ENCODE measurements at regions not wholly inside any gene's neighbourhood (a gene's known extent, or its start where the extent isn't known, plus 50 kb on each side); places are given as distances from the start of the nearest gene placed in this dataset.
A peak's percentile ranks its signal among the peaks of the same experiment; 100 is the strongest.

GRCh38 chr3:197372047-197372661, 73.7 kb upstream of the DLG1 start:
- POLR2A ChIA-PET, result interaction anchor here (1.0 to 1.1 kb wide), 2 partner anchors 16 to 74 kb away, joined by 3 to 7 read pairs; no protein-coding TSS in a partner anchor
- Mint-ChIP-seq H3K36me3 (ENCODE audit: insufficient read depth, unreplicated experiment) (peaks cover 12% of the 10 kb centered on the region), H3K4me1 (ENCODE audit: low read depth, unreplicated experiment) (peaks cover 32% of the 10 kb centered on the region), H3K9me3 (ENCODE audit: unreplicated experiment) (no peaks in the 10 kb centered on the region), H3K27me3 (ENCODE audit: insufficient read depth, unreplicated experiment) (no peaks in the 10 kb centered on the region), H3K27ac (ENCODE audit: unreplicated experiment) (peak overlapping the region; percentile 90), H3K4me3 (ENCODE audit: unreplicated experiment) (peak overlapping the region; percentile 7)
- no peaks in the 10 kb centered on the region for H3K36me3 ChIP-seq (ENCODE audit: control insufficient read depth, insufficient read depth, low read length)
- H3K9me3 ChIP-seq, result no peaks in the 10 kb centered on the region
- peaks cover 57% of the 10 kb centered on the region for H3K4me1 ChIP-seq
- TF ChIP-seq, protein P1, sequence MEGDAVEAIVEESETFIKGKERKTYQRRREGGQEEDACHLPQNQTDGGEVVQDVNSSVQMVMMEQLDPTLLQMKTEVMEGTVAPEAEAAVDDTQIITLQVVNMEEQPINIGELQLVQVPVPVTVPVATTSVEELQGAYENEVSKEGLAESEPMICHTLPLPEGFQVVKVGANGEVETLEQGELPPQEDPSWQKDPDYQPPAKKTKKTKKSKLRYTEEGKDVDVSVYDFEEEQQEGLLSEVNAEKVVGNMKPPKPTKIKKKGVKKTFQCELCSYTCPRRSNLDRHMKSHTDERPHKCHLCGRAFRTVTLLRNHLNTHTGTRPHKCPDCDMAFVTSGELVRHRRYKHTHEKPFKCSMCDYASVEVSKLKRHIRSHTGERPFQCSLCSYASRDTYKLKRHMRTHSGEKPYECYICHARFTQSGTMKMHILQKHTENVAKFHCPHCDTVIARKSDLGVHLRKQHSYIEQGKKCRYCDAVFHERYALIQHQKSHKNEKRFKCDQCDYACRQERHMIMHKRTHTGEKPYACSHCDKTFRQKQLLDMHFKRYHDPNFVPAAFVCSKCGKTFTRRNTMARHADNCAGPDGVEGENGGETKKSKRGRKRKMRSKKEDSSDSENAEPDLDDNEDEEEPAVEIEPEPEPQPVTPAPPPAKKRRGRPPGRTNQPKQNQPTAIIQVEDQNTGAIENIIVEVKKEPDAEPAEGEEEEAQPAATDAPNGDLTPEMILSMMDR (IDR thresholded peaks at IDR 0.05; ENCODE audit: insufficient read depth in 1 of 2, low read depth in 1 of 2, low read length in 1 of 2, severe bottlenecking in 1 of 2, unreplicated experiment in 1 of 2), result no peak
- H3K4me3 ChIP-seq (ENCODE audit: low read depth, low read length), result no peak overlapping the region
- intact Hi-C loops (cut with micrococcal nuclease; ENCODE audit: unreplicated experiment), result loop anchor here (1.0 to 5.0 kb wide), 6 partner anchors 8 to 120 kb away; partner anchors contain the start of gene DLG1
- CTCF ChIA-PET, result interaction anchor here (0.9 to 3.1 kb wide), 3 partner anchors 16 to 149 kb away, joined by 3 to 14 read pairs (median 3); no protein-coding TSS in a partner anchor
- DNase-seq, result peak; percentile 90 to 93
- BruUV-seq (replicated peaks), result no TSS peak
- no peaks in the 10 kb centered on the region for H3K27me3 ChIP-seq (replicated peaks; ENCODE audit: control insufficient read depth, insufficient read depth, low read length)

- H3K36me3 ChIP-seq (ENCODE audit: control insufficient read depth, insufficient read depth, low read length), result no peaks in the 10 kb centered on the region
- BruUV-seq (replicated peaks), result no TSS peak
- intact Hi-C loops (cut with micrococcal nuclease; ENCODE audit: unreplicated experiment), result loop anchor here (1.0 to 5.0 kb wide), 6 partner anchors 7 to 121 kb away; partner anchors contain the start of gene DLG1
- H3K27me3 ChIP-seq (replicated peaks; ENCODE audit: control insufficient read depth, insufficient read depth, low read length), result no peaks in the 10 kb centered on the region
- TF ChIP-seq, protein P1 (IDR thresholded peaks at IDR 0.05; ENCODE audit: insufficient read depth in 1 of 2, low read depth in 1 of 2, low read length in 1 of 2, severe bottlenecking in 1 of 2, unreplicated experiment in 1 of 2), result no peak
- Mint-ChIP-seq H3K36me3 (ENCODE audit: insufficient read depth, unreplicated experiment) (peaks cover 12% of the 10 kb centered on the region), H3K9me3 (ENCODE audit: unreplicated experiment) (no peaks in the 10 kb centered on the region), H3K27me3 (ENCODE audit: insufficient read depth, unreplicated experiment) (no peaks in the 10 kb centered on the region), H3K4me3 (ENCODE audit: unreplicated experiment) (peak overlapping the region; percentile 7), H3K4me1 (ENCODE audit: low read depth, unreplicated experiment) (peaks cover 34% of the 10 kb centered on the region), H3K27ac (ENCODE audit: unreplicated experiment) (peak overlapping the region; percentile 90)
- POLR2A ChIA-PET, result interaction anchor here (1.0 to 1.1 kb wide), 2 partner anchors 16 to 74 kb away, joined by 3 to 7 read pairs; no protein-coding TSS in a partner anchor
- H3K4me1 ChIP-seq, result peaks cover 62% of the 10 kb centered on the region
- no peak overlapping the region for H3K4me3 ChIP-seq (ENCODE audit: low read depth, low read length)
- CTCF ChIA-PET, result interaction anchor here (0.9 to 3.1 kb wide), 3 partner anchors 16 to 149 kb away, joined by 3 to 14 read pairs (median 3); no protein-coding TSS in a partner anchor
- DNase-seq, result no peak
- no peaks in the 10 kb centered on the region for H3K9me3 ChIP-seq
Measured at GRCh38 chr3:197371591-197372046, 73.2 kb upstream of the DLG1 start.

DNA sequence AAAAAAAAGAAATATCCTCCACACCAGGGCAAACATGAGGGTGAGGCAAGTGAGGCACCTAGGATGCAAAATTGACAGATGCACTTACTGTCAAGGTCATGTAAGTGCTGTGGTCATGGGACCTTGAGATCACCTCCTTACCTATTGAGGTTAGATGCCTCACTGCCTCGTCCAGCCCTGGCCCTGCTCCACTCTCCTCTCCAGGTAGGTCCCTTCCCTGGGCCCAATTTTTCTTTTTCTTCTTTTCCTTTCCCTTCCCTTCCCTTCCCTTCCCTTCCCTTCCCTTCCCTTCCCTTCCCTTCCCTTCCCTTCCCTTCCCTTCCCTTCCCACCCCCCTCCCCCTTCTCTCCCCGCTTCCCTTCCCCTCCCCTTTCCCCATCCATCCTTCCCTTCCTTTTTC, 71.1 kb upstream of the DLG1 start:
- Histone ChIP-seq H3K27me3 (replicated peaks; ENCODE audit: control insufficient read depth, insufficient read depth, low read length) (no peaks in the 10 kb centered on the region), H3K9me3 (no peaks in the 10 kb centered on the region), H3K4me3 (ENCODE audit: low read depth, low read length) (no peak overlapping the region), H3K36me3 (ENCODE audit: control insufficient read depth, insufficient read depth, low read length) (no peaks in the 10 kb centered on the region), H3K4me1 (peaks cover 83% of the 10 kb centered on the region)
- intact Hi-C loops (cut with micrococcal nuclease; ENCODE audit: unreplicated experiment), result no loop called here
- H3K4me3 Mint-ChIP-seq (ENCODE audit: unreplicated experiment), result no peak overlapping the region
- peak overlapping the region; percentile 71 for H3K27ac Mint-ChIP-seq (ENCODE audit: unreplicated experiment)
- H3K9me3 Mint-ChIP-seq (ENCODE audit: unreplicated experiment), result no peaks in the 10 kb centered on the region
- DNase-seq, result no peak
- TF ChIP-seq, protein P1 (IDR thresholded peaks at IDR 0.05; ENCODE audit: insufficient read depth in 1 of 2, low read depth in 1 of 2, low read length in 1 of 2, severe bottlenecking in 1 of 2, unreplicated experiment in 1 of 2), result no peak
- H3K27me3 Mint-ChIP-seq (ENCODE audit: insufficient read depth, unreplicated experiment), result no peaks in the 10 kb centered on the region
- peaks cover 47% of the 10 kb centered on the region for H3K4me1 Mint-ChIP-seq (ENCODE audit: low read depth, unreplicated experiment)
- no TSS peak for BruUV-seq (replicated peaks)
- POLR2A ChIA-PET, result no interaction called here
- peaks cover 12% of the 10 kb centered on the region for H3K36me3 Mint-ChIP-seq (ENCODE audit: insufficient read depth, unreplicated experiment)
- CTCF ChIA-PET, result interaction anchor here (1.0 to 3.1 kb wide), 2 partner anchors 14 to 112 kb away, joined by 4 to 14 read pairs; no protein-coding TSS in a partner anchor

Measured in Caco-2 (cell line).